Iris pigment epithelial cell (primary cell): ENCODE measurements at regions not wholly inside any gene's neighbourhood (a gene's known extent, or its start where the extent isn't known, plus 50 kb on each side); places are given as distances from the start of the nearest gene placed in this dataset.

Experiments used
- DNase-seq: peaks from one replicate; pipeline ENCODE4 v3.0.0-alpha.2; 2011; ENCODE audit warnings: low read depth

DNA sequence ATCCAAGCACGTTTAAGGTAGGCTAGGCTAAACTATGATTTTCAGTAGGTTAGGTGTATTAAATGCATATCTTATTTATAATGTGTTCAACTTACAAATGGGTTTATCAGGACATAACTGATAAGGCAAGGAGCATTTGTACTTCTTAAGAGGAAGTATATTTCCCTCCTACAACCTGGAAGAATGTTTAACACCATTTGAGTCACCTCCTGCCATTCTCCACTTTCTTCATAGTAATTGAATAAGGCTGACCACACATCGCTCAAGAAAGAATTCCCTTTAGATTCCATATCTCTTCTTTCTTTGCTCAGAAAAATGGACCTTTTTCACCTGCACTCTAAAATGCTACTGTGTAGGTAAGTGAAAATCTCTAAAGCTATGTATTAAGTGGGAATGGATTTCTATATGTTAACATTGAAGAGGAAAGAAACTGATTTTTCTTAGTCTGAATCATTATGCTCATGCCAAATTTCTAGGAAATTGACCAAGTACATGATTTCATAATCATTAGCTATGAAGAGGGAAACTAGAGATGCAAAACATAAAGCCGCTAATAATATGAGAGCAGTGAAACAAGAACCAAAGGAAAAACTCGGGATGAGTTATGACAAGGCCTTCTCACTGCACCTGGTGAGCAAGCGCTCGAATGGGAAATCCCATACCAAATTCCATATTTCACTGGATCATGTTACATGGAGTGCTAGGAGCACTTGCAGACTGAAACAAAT lies 210.4 kb downstream of the ALDH8A1 start:
- DNase-seq, result peak; percentile 64

DNA sequence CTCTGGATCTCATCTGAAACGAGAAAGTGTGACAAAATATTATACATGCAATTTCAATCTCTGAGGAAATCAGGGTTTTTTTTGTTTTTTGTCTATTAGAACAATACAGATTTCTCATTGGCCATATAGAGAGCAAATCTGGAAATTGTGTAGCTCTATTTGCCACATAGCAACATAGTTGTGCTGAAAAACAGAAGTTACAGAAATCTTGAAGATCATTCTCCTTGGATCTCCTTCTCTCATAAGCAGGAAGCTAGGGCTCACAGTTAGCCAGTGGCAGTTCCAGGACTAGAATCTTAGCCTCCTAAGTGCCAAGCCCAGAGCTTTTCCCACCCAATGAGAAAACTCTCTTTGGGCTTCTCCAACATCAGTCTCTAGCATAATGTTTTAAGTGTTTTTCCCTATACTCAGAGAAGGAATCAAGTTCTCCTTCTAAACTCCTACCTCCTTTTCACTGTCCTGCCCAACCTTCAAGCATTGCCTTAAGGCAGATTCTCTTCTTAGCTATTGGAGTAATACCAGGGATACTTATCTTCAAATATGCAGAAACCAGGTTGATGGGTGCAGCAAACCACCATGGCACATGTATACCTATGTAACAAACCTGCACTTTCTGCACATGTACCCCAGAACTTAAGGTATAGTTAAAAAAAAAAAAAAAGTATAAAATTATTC lies 211.6 kb downstream of the ALDH8A1 start:
- DNase-seq, result no peak

DNA sequence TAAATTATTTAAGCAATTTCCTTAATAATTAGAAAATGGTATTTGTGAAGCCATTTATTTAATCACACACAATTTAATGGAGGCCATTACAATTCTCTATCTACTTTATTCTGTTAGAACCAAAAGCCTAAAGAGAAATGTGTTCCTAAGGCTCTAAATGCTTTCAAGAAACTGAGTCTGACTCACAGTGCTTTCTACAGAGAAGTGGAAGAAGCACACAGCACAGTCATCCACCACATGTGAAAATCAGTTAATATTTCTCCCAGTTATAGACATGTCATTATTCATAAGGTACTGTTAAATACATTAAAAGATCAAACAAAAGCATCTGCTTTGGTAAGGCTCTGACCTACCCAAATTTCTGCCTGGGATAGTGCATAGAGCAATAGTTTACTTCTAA lies 214.4 kb downstream of the ALDH8A1 start:
- peak; percentile 71 for DNase-seq

DNA sequence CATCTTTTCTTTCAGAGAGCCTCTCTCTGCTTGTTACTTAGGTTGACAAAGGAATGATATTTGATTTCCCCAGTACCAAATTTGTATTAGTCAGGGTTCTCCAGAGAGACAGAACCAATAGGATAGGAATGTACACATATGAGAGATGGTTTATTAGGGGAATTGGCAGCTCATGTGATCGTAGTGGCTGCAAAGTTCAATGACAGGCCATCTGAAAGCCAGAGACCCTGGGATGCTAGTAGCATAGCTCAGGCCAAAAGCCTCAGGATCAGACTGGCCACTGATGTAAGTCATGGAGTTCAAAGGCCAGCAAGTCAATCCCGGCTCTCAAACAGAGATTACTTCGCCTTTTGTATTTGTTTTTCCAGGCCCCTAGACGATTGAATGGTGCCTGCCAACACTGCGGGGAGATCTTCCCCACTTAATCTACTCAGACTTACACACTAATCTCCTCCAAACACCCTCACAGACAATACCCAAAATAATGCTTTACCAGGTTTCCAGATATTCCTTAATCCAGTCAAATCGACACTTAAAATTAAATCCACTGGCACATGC lies 215.5 kb downstream of the ALDH8A1 start:
- no peak for DNase-seq

DNA sequence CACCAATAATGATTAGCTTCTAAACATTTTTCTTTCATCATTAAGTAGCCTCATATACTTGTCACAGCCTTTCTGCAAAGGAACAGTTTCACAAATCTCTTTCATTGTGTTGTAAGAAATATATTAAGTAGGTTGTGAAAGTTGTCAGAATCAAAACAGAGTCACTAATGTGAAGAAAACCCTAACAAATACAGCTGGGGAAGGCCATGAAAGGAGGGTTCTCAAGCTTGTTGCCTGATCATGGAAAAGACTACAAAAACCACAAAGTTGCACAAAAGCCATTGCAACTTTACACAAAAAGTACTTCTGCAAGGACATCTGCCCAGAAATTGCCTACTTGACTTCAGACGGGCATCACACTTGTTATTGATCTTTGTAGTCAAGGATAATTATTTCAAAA lies 216.1 kb downstream of the ALDH8A1 start:
- DNase-seq, result no peak

DNA sequence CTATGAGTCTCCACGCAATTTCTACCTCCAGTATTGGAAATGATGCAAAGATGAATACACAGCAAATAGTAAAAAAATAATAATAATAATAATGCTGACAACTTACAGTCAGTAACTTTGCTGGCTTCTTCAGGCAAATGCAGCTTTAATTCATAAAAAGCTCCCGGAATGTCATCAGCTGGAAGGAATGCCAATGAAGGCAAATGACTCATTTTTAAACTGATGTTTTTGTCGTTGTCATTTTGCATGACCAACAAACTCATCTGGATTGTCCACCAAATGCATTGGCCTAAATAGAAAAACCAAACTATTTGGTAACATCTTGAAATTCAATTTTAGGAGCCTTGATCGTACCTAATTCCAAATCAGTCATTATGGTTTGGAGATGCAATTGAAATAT lies 217.1 kb downstream of the ALDH8A1 start:
- no peak for DNase-seq

DNA sequence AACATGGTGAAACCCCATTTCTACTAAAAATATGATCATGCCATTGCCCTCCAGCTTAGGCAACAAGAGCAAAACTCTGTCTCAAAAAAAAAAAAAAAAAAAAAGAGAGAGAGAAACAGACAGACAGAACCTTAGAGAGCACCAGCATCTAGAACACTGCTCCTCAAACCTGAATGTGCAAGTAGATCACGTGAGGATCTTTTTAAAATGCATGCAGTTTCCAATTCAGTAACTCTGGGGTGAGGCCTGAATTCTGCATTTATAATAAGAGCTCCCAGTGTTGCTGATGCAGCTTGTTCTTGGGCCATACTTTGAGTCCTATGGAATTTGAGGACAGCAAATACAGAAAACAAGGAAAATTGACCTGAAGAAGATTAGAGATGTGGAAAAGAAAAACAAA lies 218.3 kb downstream of the ALDH8A1 start:
- no peak for DNase-seq

DNA sequence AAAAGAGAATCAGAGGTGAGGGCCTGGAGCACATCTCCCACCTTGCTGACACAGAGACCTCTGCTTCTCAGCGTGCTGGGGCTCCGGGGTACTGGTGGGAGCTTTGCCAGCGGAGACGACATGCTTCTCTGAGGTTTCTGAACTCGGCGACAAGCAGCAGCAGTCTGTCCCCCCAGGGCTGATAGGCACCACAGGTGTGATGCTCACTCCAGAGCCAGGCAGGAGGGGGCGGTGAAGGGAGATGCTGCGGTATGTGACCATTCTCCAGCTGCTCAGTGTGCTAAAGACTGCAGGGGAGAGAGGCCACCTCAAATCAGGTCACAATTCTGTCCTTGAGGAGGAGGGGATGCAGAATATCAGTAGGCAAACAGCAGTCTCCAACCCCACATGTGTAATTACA lies 219.9 kb downstream of the ALDH8A1 start:
- DNase-seq, result no peak

DNA sequence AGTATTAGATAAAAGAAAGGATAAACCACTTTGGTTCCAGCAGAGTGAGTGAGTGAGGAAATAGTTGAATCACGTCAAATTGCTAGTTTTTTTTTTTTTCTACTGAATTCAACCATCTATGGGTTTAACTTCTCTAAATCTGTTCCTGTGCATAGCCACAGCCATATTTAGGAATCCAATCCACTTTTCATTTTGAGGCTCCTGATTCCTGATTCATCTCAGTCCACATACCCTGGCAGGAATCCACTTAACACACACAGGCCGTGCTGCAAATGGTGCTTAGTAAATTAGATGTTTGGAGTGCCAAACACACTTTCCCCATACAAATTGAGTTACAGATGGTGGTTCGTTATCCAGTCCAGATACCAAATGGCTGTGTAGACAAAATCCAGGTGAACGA lies 220.3 kb downstream of the ALDH8A1 start:
- DNase-seq, result no peak

DNA sequence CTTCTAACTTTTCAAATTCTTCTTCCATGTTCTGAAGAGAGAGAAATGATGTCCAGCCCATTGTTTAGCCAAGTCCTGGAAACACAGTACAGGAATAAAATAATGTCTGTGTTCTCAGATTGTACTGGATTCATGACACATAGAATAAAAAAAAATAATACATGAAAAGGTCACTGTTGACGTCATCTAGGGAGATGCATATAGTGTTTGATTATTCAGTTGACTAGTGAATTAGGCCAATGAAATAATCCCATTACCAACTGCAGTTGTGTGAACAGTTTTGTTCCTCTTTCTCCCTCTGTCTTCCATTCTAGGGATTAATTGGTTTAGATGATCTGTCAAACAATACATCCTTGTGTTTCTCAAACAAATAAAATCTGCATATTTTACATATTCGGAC lies 222.8 kb downstream of the ALDH8A1 start:
- DNase-seq, result no peak

DNA sequence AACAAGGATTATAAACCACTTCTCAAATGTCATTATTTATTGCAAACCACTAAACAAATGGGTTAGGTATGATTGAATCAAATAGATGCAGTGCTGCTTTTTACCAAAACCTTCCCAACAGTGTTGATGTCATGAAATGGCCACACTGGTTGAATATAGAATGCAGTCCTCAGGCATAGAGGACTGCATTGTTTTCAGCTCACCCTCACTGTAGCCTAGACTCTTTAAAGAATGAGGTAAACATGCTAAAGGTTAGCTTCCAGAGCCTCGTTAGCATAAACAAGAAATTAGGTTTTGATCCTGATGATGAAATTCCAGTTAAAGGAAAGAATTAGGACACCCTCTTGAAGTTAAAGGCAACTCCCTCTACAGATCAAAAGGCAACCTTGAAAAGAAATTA lies 224.3 kb downstream of the ALDH8A1 start:
- DNase-seq, result no peak

DNA sequence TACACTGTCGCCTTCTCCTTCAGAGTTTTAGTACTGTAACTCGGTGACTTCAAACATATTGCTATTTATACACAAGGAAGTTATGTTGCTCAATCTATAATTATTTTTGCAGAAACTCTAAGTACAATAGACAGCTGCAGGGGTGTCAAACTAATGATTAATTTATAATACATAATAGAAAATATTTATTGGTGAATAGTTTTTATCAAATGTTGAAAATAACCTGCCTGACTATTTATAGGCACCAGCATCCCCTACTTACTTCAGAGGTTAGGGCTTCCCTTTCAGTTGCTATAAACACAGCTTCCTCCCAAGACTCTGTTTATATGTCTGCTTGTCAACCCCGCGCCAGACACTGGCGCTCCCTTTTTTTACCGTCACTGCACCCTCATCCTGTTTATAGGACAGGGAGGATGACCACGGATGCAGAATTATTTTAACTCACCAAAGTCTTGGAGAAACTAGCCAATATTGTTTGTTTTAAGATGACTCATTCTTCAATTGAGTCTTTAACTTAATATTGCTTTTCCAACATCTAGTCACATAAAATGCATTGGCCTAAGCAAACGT lies 225.0 kb downstream of the ALDH8A1 start:
- peak; percentile 83 for DNase-seq

DNA sequence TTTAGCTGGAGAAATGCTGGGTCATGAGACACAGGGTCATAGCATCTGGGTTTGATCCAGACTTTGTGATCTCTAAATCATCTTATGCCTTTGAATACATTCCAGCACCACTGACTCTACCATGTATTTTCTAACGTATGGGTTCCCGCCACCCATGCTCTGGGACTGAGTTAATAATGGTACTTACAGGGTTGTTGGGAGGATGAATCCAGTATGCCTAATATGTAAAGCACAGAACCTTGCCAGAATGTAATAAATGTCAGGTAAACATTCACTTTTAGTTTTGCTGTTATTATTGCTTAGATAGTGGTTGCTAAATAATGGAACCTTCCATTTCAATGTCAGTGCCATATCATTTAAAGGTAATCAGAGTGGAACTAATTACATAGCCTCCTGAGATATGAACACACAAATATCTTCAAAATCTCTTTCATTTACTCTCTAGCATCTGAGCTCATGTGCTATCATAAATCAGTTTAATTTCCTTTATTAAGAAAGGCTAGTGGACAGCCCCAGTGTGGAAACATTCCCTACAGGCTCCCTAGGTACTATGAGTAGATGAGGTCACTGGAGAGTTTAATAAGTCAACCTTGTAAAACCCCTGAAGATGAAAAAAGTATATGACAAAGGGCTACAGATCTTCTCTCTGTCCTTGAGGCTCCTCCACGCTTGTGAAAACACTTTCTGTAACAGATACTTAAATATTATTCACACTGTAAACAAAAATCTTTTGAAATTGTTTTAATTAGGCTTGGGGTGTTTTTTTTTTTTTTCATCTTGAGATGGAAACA lies 226.6 kb downstream of the ALDH8A1 start:
- DNase-seq, result peak; percentile 66

DNA sequence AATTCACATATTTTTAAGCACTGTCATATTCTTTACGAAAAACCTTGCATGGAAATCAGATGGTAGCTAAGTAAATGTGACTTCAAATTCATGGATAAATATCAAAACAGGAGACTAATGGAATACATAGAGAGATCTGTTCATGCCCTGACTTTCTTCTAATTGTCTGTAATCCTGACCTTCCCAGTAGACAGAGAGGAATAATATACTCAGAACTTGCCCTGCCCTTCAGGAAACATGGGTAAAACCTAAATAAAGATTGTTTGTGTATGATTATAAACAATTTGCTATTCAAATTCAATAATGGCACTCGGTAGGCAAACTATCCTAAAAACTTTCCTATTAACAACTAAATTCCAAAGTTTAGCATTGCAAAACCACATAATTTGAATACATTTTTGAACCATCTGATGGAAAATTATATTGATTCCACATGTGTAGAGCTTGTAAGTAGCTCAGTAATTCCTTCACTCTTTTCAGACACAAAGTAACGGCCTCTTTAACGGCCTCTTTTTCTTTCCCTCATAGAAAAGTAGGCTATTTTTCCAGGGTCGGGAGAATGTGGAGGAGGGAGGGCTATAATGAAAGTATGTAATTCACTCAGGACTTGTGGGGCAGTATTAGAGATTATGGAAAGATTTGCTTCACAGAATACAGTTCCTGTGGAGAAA lies 227.6 kb downstream of the ALDH8A1 start:
- no peak for DNase-seq

DNA sequence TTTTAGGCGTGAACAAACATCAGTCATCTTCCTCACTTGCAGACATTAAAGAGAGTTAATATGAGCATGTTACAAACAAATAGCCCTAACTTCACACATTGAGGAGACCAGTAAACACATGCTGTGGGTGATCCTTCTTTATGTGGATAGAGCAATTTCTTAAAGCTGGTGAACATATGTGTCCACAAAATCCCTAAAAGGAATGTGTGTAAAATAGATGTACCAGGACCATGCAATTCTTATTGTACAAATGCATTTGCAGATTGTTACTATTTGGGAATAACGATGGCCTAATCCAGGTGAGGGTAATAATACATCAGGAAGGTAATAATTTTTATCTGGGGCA lies 228.9 kb downstream of the ALDH8A1 start:
- DNase-seq, result no peak

DNA sequence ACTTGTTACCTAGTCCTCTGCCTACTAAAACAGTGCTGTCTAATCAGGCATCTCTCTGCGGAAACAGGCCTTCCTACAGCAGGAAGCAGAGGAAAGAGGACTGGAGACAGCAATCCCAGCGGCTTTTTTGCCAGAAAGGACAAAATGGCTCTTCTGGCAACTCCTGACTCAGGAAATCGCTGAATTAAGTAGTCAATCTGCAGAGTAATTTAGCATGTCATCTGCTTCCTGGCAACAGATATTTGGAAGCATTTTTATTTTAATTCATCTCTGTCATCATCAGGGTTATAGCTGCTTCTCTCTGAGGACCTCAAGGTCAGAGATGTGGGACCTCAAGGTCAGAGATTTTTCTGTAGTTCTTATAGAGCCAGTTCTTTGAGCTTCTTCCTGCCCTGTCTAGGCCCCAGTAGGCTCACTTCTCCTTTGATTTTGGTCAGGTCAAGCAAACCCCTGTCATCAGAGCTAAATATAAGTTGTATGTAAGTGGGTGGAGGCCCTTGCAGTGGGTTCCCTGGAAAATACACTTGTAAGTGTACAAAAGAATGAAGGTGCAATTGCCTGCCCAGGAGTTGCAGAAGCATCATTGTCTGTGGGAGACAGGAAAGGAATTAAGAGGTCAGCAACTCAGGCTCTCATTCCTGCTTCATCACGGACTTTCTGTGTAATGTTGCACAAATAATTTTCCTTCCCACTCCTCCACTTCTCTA lies 229.4 kb downstream of the ALDH8A1 start:
- no peak for DNase-seq

DNA sequence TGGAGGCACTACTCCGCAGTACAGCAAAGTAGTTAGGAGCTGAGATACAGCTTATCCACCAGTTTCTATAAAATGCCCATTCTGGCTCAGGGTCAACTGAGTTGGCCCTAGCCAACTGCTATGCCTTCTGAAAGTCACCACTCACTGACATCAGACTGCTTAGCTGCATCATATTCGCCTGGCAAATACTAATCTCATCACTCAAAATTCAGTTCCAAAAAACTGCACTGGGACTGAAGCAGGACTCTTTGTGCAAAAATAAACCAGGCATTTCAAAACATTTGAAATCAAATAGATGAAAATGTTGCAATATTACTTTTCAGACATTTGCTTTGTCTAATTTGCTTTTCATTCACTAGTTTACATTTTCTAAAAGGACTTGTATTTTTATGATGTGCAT lies 230.0 kb downstream of the ALDH8A1 start:
- no peak for DNase-seq

DNA sequence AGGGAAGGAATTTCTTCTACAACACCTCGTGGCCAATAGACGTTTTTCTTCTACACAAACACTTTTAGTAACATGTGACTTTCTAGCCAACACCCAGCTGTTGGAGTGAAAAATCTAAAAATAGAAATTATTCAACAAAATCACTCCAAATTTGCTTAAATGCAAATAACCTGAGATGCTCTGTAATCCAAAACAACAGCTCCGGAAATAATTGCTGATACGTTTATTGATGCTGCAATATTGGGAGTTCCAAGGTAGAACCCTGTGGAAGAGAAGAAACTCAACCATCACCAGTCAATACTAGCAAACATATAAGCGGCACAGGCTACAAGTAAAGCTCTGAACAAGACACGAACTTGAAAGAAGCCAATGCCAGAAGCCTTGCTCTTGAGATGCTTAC lies 230.6 kb downstream of the ALDH8A1 start:
- no peak for DNase-seq

DNA sequence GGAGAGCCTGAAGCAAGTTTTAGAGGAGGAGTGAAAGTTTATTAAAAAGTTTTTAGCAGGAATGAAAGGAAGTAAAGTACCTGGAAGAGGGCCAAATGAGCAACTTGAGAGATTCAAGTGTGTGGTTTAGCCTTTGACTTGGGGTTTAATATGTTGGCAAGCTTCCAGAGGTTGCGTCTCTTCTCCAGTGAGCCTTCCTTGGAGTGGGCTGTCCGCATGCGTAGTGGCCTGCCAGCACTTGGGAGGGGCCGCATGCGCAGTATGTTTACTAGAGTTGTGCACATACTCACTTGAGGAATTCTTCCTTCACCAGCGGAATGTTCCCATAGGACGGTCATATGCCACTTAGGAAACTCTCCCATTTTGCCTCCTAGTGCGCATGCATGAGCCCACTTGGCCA lies 235.2 kb downstream of the ALDH8A1 start:
- DNase-seq, result peak; percentile 98

DNA sequence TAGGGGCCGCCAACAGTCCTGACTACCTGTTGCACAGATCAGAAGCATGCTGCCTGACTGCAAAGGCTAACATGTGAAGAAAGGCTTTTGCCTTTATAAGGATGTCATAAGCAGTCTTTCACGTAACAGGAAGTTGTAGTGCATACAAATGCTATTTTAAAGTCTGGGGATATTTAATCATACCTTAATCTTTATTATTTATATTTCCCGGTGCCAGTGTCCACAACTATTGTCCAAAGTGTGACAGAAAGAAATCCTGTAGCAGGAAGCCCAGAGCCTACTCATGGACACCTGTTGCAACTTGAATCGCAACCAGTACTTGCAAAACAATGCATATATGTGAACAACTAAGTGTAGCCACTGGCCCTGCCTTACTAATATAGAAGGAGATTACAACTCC lies 235.8 kb downstream of the ALDH8A1 start:
- no peak for DNase-seq

DNA sequence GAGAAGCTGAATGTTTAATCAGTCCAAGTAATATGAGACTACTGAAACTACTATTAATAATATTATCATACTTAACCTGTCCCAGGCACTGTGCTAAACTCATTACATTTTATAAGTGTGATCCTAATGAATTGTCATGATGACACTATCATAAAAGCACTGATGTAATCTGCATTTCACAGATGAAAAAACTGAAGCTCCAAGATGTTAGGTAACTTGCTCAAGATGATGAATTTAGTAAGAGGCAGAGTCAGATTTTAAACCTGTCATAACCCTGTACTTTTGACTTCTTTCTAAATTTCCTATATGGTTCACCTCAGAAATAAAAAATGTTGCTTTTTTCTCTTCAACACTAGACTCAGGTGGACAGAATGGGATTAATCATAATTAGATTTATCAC lies 237.6 kb downstream of the ALDH8A1 start:
- no peak for DNase-seq
